A549 (cell line): ENCODE measurements at regions not wholly inside any gene's neighbourhood (a gene's known extent, or its start where the extent isn't known, plus 50 kb on each side); places are given as distances from the start of the nearest gene placed in this dataset.

Source experiments
- BCL3 ChIP-seq: fragments of >200 bp; sonication (Bioruptor Twin); formaldehyde crosslinking; IDR thresholded peaks from 3 replicates; pipeline ENCODE4 v1.6.1; 2016
- CEBPB ChIP-seq, 2 experiments: fragments of >200 bp in 1 of 2; sonication (Bioruptor Twin) in 1 of 2; formaldehyde crosslinking in 1 of 2; IDR thresholded peaks; 2 replicates each; pipeline ENCODE4 v1.6.1; 2012 to 2016
- JUN ChIP-seq, 2 experiments: fragments of >200 bp; sonication (Bioruptor Twin); formaldehyde crosslinking; IDR thresholded peaks; 2 replicates in 1 of 2; 3 replicates in 1 of 2; pipeline ENCODE4 v1.6.1; 2016 to 2017
- NFE2L2 ChIP-seq: fragments of 150-350 bp; conservative IDR thresholded peaks from 2 replicates; pipeline ENCODE4 v1.6.1; 2014; ENCODE audit warnings: low read length
- NR3C1 ChIP-seq: fragments of >200 bp; sonication (Bioruptor Twin); formaldehyde crosslinking; IDR thresholded peaks from 3 replicates; pipeline ENCODE4 v1.6.1; 2017
- POLR2A ChIP-seq: IDR thresholded peaks from 2 replicates; pipeline ENCODE4 v1.6.1; 2012; ENCODE audit warnings: mild to moderate bottlenecking, low read length
- ZFP36 ChIP-seq: fragments of 450-650 bp; IDR thresholded peaks from 2 replicates; pipeline ENCODE4 v1.6.1; 2014; ENCODE audit warnings: borderline replicate concordance; ENCODE audit not compliant: partially characterized antibody
- TF ChIP-seq, protein P1 (sequence below): fragments of >200 bp; sonication (Bioruptor Twin); formaldehyde crosslinking; IDR thresholded peaks from 3 replicates; pipeline ENCODE4 v1.5.1; 2016

- TF ChIP-seq ZFP36 (no peak), BCL3 (no peak), POLR2A (no peak), NR3C1 (no peak), NFE2L2 (no peak), CEBPB (IDR thresholded peaks at IDR 0.05) (no peak), JUN (IDR thresholded peaks at IDR 0.05) (no peak)
- TF ChIP-seq, protein P1, sequence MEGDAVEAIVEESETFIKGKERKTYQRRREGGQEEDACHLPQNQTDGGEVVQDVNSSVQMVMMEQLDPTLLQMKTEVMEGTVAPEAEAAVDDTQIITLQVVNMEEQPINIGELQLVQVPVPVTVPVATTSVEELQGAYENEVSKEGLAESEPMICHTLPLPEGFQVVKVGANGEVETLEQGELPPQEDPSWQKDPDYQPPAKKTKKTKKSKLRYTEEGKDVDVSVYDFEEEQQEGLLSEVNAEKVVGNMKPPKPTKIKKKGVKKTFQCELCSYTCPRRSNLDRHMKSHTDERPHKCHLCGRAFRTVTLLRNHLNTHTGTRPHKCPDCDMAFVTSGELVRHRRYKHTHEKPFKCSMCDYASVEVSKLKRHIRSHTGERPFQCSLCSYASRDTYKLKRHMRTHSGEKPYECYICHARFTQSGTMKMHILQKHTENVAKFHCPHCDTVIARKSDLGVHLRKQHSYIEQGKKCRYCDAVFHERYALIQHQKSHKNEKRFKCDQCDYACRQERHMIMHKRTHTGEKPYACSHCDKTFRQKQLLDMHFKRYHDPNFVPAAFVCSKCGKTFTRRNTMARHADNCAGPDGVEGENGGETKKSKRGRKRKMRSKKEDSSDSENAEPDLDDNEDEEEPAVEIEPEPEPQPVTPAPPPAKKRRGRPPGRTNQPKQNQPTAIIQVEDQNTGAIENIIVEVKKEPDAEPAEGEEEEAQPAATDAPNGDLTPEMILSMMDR = no peak
These were observed 203.3 kb downstream of the FOXD4L6 start for GRCh38 chr9:40925149-40925548.
